ENCODE measurements at regions not wholly inside any gene's neighbourhood (a gene's known extent, or its start where the extent isn't known, plus 50 kb on each side); places are given as distances from the start of the nearest gene placed in this dataset.

DNA sequence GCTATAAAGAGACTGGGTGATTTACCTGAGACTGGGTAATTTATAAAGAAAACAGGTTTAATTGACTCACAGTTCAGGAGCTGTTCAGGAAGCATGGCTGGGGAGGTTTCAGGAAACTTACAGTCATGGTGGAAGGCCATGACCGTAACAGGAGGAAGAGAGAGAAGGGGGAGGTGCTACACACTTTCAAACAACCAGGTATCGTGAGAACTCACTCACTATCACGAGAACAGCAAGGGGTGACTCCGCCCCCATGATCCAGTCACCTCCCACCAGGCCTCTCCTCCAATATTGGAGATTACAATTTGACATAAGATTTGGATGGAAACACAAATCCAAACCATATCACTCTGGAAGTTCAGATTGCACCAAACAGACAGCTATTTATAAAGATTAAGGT lies 59.8 kb upstream of the ARHGAP21 start (continued):
- TF ChIP-seq, protein P1, sequence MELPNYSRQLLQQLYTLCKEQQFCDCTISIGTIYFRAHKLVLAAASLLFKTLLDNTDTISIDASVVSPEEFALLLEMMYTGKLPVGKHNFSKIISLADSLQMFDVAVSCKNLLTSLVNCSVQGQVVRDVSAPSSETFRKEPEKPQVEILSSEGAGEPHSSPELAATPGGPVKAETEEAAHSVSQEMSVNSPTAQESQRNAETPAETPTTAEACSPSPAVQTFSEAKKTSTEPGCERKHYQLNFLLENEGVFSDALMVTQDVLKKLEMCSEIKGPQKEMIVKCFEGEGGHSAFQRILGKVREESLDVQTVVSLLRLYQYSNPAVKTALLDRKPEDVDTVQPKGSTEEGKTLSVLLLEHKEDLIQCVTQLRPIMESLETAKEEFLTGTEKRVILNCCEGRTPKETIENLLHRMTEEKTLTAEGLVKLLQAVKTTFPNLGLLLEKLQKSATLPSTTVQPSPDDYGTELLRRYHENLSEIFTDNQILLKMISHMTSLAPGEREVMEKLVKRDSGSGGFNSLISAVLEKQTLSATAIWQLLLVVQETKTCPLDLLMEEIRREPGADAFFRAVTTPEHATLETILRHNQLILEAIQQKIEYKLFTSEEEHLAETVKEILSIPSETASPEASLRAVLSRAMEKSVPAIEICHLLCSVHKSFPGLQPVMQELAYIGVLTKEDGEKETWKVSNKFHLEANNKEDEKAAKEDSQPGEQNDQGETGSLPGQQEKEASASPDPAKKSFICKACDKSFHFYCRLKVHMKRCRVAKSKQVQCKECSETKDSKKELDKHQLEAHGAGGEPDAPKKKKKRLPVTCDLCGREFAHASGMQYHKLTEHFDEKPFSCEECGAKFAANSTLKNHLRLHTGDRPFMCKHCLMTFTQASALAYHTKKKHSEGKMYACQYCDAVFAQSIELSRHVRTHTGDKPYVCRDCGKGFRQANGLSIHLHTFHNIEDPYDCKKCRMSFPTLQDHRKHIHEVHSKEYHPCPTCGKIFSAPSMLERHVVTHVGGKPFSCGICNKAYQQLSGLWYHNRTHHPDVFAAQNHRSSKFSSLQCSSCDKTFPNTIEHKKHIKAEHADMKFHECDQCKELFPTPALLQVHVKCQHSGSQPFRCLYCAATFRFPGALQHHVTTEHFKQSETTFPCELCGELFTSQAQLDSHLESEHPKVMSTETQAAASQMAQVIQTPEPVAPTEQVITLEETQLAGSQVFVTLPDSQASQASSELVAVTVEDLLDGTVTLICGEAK (IDR thresholded peaks at IDR 0.05; ENCODE audit: borderline replicate concordance), result no peak
- TF ChIP-seq STAT3 (IDR thresholded peaks at IDR 0.05; ENCODE audit: low read depth, low read length), result no peak
- no peak for TF ChIP-seq TARDBP (IDR thresholded peaks at IDR 0.05; ENCODE audit: borderline replicate concordance)
- TF ChIP-seq, protein P2, sequence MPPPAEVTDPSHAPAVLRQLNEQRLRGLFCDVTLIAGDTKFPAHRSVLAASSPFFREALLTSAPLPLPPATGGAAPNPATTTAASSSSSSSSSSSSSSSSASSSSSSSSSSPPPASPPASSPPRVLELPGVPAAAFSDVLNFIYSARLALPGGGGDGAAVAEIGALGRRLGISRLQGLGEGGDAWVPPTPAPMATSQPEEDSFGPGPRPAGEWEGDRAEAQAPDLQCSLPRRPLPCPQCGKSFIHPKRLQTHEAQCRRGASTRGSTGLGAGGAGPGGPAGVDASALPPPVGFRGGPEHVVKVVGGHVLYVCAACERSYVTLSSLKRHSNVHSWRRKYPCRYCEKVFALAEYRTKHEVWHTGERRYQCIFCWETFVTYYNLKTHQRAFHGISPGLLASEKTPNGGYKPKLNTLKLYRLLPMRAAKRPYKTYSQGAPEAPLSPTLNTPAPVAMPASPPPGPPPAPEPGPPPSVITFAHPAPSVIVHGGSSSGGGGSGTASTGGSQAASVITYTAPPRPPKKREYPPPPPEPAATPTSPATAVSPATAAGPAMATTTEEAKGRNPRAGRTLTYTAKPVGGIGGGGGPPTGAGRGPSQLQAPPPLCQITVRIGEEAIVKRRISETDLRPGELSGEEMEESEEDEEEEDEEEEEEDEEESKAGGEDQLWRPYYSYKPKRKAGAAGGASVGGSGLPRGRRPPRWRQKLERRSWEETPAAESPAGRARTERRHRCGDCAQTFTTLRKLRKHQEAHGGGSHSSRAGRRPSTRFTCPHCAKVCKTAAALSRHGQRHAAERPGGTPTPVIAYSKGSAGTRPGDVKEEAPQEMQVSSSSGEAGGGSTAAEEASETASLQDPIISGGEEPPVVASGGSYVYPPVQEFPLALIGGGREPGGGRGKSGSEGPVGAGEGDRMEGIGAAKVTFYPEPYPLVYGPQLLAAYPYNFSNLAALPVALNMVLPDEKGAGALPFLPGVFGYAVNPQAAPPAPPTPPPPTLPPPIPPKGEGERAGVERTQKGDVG (CRISPR knock-in tag; IDR thresholded peaks at IDR 0.05), result no peak
- TF ChIP-seq FOS (IDR thresholded peaks at IDR 0.05; ENCODE audit: borderline replicate concordance, extremely low read depth, insufficient read length), result no peak

GRCh38 chr10:24779737-24780136 lies 56.0 kb upstream of the ARHGAP21 start:
- Histone ChIP-seq H3K79me2 (ENCODE audit: control insufficient read depth, insufficient read depth, low read length) (no peaks in the 10 kb centered on the region), H3K9me3 (replicated peaks; ENCODE audit: control insufficient read depth, insufficient read depth, low read length) (no peaks in the 10 kb centered on the region), H3K27ac (ENCODE audit: control insufficient read depth, insufficient read depth) (no peak overlapping the region), H2AFZ (ENCODE audit: control insufficient read depth, low read depth, low read length) (no peak overlapping the region), H3K27me3 (replicated peaks in 1 of 2; ENCODE audit: control insufficient read depth in 2 of 2, insufficient read depth in 2 of 2, low read length in 1 of 2) (no peaks in the 10 kb centered on the region), H3K9ac (ENCODE audit: control insufficient read depth, insufficient read depth, low read length) (no peak overlapping the region), H3K4me1 (ENCODE audit: control insufficient read depth, insufficient read depth, low read length) (no peaks in the 10 kb centered on the region; the same call in 1 of the 2 replicates), H4K20me1 (ENCODE audit: control insufficient read depth, insufficient read depth) (no peaks in the 10 kb centered on the region), H3K36me3 (ENCODE audit: control insufficient read depth in 2 of 2, insufficient read depth in 2 of 2, low read length in 1 of 2) (no peaks in the 10 kb centered on the region), H3K4me2 (ENCODE audit: control insufficient read depth, insufficient read depth) (no peak overlapping the region), H3K4me3 (no peak overlapping the region)
- RAD21 ChIA-PET (ENCODE audit: unreplicated experiment), result interaction anchor here (1.0 kb wide), 1 partner anchor 150 kb away, joined by 3 read pairs; no protein-coding TSS in a partner anchor
- WGBS (ENCODE audit: insufficient coverage, insufficient replicate concordance, low lambda C conversion rate, missing lambda C conversion rate), result 0% methylated on average over 1 of the region's 1 CpG
- intact Hi-C loops (cut with micrococcal nuclease; ENCODE audit: unreplicated experiment) (no loop called here), in situ Hi-C loops (cut with MboI) (no loop called here)
- no peak for ATAC-seq
- FAIRE-seq, result no peak
- TF ChIP-seq HDGF (IDR thresholded peaks at IDR 0.05) (no peak), TCF3 (IDR thresholded peaks at IDR 0.05; ENCODE audit: borderline replicate concordance, insufficient read depth, low read depth, low read length) (no peak), E2F4 (IDR thresholded peaks at IDR 0.05; ENCODE audit: low read depth, low read length) (no peak), SREBF2 (IDR thresholded peaks at IDR 0.05; ENCODE audit: low read length) (no peak), MEF2B (IDR thresholded peaks at IDR 0.05; ENCODE audit: partially characterized antibody, poor library complexity, severe bottlenecking) (no peak), EZH2 (IDR thresholded peaks at IDR 0.05; ENCODE audit: borderline replicate concordance, control insufficient read depth, low read depth, low read length) (no peak), SRF (IDR thresholded peaks at IDR 0.05; ENCODE audit: low read depth in 2 of 2, low read length in 2 of 2) (no peak)
- CTCF ChIA-PET, result no interaction called here
- POLR2A ChIA-PET, result no interaction called here
- no TSS peak for BruUV-seq (replicated peaks)
- SMC1A ChIA-PET (ENCODE audit: uncharacterized antibody, unreplicated experiment), result interaction anchor here (0.9 kb wide), 1 partner anchor 9 kb away, joined by 3 read pairs; no protein-coding TSS in a partner anchor
- no peak for DNase-seq (ENCODE audit: low read depth, low spot score)
